IPS-18a (cell line): ENCODE measurements at regions not wholly inside any gene's neighbourhood (a gene's known extent, or its start where the extent isn't known, plus 50 kb on each side); places are given as distances from the start of the nearest gene placed in this dataset.
"Not testable (repeated sequence)": the region's sequence is repeated elsewhere in the genome, so short reads cannot be mapped to it uniquely, and the experiment has no call there.

Experiments used
- H3K27ac ChIP-seq: one replicate; pipeline ENCODE4 v1.5.1; 2013; ENCODE audit warnings: low read length
- H3K27me3 ChIP-seq: one replicate; pipeline ENCODE4 v1.6.1; 2013; ENCODE audit warnings: mild to moderate bottlenecking, low read length; ENCODE audit not compliant: control insufficient read depth, insufficient read depth
- H3K36me3 ChIP-seq: one replicate; pipeline ENCODE4 v1.6.1; 2013; ENCODE audit warnings: low read depth, low read length; ENCODE audit not compliant: control insufficient read depth
- H3K4me1 ChIP-seq: one replicate; pipeline ENCODE4 v1.6.1; 2013; ENCODE audit warnings: low read depth, low read length; ENCODE audit not compliant: control insufficient read depth
- H3K4me3 ChIP-seq: one replicate; pipeline ENCODE4 v1.5.1; 2013; ENCODE audit warnings: low read length
- H3K9ac ChIP-seq: one replicate; pipeline ENCODE4 v1.6.1; 2013; ENCODE audit warnings: mild to moderate bottlenecking, low read length, moderate library complexity
- H3K9me3 ChIP-seq: one replicate; pipeline ENCODE4 v1.6.1; 2013; ENCODE audit warnings: low read depth, low read length; ENCODE audit not compliant: control insufficient read depth

DNA sequence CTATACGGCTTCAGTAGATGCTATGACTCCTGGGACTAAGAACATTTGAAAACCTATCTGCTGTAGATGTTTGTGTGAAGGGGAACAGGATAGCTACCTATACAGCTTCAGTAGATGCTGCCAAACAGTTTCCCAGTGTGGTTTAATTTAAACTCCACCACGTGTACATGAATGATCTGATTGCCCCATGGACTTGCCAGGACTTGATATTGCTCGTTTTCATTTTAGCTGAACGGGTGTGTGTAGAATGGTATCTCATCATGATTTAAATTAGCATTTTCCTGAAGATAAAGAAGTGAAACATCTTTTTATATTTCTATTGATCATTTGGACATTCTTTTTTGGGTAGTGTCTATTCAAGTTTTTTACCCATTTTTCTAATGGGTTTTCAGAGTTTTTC lies 77.8 kb upstream of the PIP4K2A start:
- H3K4me3 ChIP-seq, result no peak overlapping the region
- no peaks in the 10 kb centered on the region for H3K9me3 ChIP-seq
- no peak overlapping the region for H3K27ac ChIP-seq
- no peak overlapping the region for H3K9ac ChIP-seq
- H3K4me1 ChIP-seq, result no peaks in the 10 kb centered on the region
- H3K27me3 ChIP-seq, result no peaks in the 10 kb centered on the region
- no peaks in the 10 kb centered on the region for H3K36me3 ChIP-seq

DNA sequence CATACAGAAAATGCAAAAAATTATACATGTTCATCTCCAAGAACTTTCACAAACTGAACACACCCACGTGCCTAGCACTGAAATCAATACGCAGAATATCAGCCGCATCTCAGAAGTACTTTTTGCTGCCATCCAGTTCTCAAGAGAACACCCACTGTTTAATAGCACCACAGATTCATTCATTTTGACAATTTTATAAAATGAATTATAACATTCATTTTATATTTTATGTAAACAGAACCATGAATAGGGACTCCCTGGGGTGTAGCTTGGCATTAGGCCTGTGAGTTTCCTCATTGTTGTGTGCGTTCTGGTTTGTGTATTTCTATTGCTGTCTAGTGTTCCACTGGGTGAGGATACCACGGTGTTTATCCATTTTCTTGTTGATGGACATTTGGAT lies 77.3 kb upstream of the PIP4K2A start:
- Histone ChIP-seq H3K27me3 (no peaks in the 10 kb centered on the region), H3K4me3 (no peak overlapping the region), H3K36me3 (no peaks in the 10 kb centered on the region), H3K9me3 (no peaks in the 10 kb centered on the region), H3K27ac (no peak overlapping the region), H3K4me1 (no peaks in the 10 kb centered on the region), H3K9ac (no peak overlapping the region)

DNA sequence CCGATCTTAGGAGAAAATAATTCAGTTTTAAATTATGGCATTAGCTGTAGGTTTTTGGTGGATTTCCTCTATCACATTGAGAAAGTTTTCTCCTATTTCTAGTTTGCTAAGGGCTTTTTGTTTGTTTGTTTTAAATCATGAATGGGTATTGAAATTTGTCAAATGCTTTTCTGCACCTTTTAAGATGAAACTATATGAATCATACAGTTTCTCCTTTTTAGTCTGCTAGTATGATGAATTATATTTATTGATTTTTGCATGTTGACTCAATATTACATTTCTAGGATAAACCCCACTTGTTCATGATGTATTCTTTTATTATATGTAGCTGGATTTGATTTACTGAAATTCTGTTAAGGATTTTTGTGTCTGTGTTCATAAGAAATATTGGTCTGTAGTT lies 70.3 kb upstream of the PIP4K2A start:
- Histone ChIP-seq H3K27ac (no peak overlapping the region), H3K4me1 (no peaks in the 10 kb centered on the region), H3K4me3 (no peak overlapping the region), H3K27me3 (no peaks in the 10 kb centered on the region), H3K36me3 (no peaks in the 10 kb centered on the region), H3K9ac (no peak overlapping the region), H3K9me3 (no peaks in the 10 kb centered on the region)

DNA sequence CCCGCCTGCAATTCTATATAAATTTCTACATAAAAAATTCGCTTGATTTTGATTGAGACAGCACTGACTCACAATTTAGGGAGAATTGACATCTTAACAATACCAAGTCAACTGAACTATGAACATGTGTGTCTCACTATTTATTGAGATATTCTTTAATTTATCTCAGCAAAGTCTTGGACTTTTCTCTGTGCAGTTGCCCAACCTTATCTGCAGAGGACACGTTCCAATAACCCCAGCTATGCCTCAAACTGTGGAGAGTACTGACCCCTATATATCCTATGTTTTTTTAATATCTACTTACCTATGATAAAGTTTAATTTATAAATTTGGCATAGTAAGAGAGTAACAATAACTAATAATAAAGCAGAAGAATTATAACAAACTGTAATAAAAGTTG lies 69.4 kb upstream of the PIP4K2A start:
- H3K9me3 ChIP-seq, result no peaks in the 10 kb centered on the region
- no peak overlapping the region for H3K27ac ChIP-seq
- H3K9ac ChIP-seq, result no peak overlapping the region
- H3K4me3 ChIP-seq, result no peak overlapping the region
- H3K36me3 ChIP-seq, result no peaks in the 10 kb centered on the region
- H3K27me3 ChIP-seq, result no peaks in the 10 kb centered on the region
- no peaks in the 10 kb centered on the region for H3K4me1 ChIP-seq

DNA sequence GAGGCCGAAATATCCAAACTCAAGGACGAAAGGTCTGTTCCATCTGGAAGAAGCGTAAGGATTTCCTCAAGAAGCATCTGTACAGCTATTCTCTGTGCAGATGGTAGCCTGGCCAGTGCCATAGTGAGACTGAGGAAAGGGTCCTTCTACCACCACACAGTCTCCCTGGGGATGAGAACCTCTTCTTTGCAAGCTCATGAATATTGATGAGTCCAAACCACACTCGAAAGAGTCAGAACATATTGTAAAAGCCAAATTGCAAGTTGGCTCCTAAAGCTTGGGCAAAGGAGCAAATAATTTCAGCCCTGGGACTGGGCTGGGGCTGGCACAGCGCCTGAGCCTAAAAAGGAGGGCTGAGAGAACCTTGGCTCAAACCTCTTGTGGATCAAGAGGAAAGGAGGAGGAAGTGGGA lies 66.1 kb upstream of the PIP4K2A start:
- Histone ChIP-seq H3K9ac (no peak overlapping the region), H3K4me3 (no peak overlapping the region), H3K27ac (no peak overlapping the region), H3K36me3 (no peaks in the 10 kb centered on the region), H3K27me3 (no peaks in the 10 kb centered on the region), H3K9me3 (no peaks in the 10 kb centered on the region), H3K4me1 (no peaks in the 10 kb centered on the region)

DNA sequence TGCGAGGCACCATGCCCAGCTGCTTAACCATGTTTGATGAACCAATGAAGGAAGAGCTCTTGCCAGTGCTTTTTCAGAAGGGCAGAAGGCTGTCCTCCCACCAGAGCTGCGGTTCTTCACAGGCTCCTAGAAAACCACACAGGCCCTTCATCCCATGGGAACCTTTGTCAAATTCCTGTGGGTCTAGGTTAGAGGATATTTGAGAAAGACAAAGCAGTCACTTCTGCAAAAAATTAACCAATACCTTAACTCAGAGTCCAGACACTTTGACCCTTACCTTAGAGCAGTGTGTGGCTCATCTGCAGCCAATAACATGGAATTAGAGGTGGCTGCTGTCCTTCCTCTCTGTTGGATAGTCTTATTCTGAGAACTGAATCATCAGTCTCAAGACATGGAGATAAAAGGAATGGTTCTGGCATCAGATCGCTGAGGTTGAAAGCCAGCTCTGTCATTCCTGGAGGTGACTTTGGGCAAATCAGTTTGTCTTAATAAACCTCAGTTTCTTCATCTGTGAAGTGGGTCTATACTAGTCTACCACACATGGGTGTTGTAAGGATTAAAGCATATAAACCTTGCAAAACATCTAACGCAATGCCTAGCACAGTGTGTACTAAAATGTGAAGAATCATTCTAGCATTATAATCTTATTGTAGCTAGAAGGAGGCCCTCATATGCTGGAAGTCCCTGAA lies 65.1 kb upstream of the PIP4K2A start:
- no peaks in the 10 kb centered on the region for H3K36me3 ChIP-seq
- H3K27me3 ChIP-seq, result no peaks in the 10 kb centered on the region
- H3K4me3 ChIP-seq, result no peak overlapping the region
- H3K9ac ChIP-seq, result no peak overlapping the region
- H3K27ac ChIP-seq, result no peak overlapping the region
- no peaks in the 10 kb centered on the region for H3K4me1 ChIP-seq
- no peaks in the 10 kb centered on the region for H3K9me3 ChIP-seq

DNA sequence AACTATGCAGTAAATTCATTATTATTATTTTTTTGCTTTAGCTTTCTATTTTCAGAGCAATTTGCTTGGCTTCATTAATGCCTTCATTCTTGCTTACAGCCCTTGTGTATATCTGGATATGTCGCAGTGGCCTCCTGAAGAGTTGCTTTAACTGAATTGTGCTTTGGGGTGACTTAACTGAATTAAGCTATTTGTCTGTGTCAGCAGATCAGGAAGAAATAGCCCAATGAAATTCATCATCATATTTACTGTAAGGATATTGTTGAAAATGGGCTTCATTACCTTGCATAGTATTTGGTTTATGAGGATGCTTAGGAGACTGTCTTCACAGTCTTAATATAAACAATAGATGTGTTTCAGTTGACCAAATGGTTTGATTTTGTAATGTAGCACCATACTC lies 59.7 kb upstream of the PIP4K2A start:
- no peak overlapping the region for H3K9ac ChIP-seq
- H3K4me1 ChIP-seq, result no peaks in the 10 kb centered on the region
- H3K27ac ChIP-seq, result no peak overlapping the region
- H3K4me3 ChIP-seq, result no peak overlapping the region
- no peaks in the 10 kb centered on the region for H3K9me3 ChIP-seq
- H3K27me3 ChIP-seq, result no peaks in the 10 kb centered on the region
- no peaks in the 10 kb centered on the region for H3K36me3 ChIP-seq

DNA sequence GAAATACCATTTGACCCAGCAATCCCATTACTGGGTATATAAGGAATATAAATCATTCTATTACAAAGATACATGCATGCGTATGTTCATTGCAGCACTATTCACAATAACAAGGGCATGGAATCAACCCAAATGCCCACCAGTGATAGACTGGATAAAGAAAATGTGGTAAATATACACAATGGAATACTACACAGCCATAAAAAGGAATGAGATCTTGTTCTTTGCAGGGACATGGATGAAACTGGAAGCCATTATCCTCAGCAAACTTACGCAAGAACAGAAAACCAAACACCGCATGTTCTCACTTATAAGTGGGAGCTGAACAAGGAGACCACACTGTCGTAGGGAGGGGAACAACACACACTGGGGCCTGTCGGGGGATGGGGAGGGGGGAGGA lies 57.3 kb upstream of the PIP4K2A start:
- H3K27me3 ChIP-seq, H3K36me3 ChIP-seq: not testable (repeated sequence)

DNA sequence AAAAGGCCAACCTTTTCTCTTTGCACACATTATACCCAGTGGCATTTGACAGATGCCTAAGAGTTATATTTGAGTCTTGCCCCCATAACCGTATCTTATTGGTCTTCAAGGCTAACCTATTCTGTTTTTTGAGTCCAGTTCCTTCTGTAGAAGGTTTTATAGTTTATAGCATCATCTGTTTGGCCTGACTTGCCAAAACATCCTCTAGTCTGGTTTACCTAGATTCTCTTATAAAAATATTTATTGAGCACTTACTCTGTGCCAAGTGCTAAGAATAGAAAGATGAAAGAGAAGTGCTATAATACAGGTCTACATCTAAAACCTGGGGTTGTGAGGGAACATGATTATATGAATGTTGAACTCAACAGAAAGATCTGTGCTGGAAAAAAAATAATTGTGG lies 55.9 kb upstream of the PIP4K2A start:
- Histone ChIP-seq H3K27ac (no peak overlapping the region), H3K4me1 (no peaks in the 10 kb centered on the region), H3K9me3 (no peaks in the 10 kb centered on the region), H3K27me3 (no peaks in the 10 kb centered on the region), H3K36me3 (no peaks in the 10 kb centered on the region), H3K9ac (no peak overlapping the region), H3K4me3 (no peak overlapping the region)

More for the DNA sequence above, 57.3 kb upstream of the PIP4K2A start:
- H3K4me1 ChIP-seq, H3K9me3 ChIP-seq, H3K4me3 ChIP-seq, H3K9ac ChIP-seq, H3K27ac ChIP-seq: not testable (repeated sequence)

DNA sequence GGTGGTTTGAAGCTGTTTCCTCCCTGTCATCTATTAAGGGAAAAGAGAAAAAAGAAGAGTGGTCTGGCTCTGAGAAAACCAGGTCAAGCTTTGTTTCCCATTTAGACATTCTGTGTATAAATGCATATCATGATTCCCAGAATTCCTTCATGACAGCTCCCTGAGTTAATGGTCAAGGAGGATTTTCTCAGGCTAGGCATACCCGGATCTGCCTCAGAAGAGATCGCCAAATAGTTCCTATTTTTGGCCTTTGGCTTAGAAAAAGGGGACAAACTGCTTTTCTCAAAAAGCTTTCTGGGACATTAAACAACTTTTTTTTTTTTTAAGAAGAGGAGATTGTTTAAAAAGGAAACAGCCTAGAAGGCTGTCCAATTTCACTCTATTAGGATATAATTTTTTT lies 53.5 kb upstream of the PIP4K2A start:
- no peaks in the 10 kb centered on the region for H3K4me1 ChIP-seq
- H3K36me3 ChIP-seq, result no peaks in the 10 kb centered on the region
- no peaks in the 10 kb centered on the region for H3K9me3 ChIP-seq
- H3K9ac ChIP-seq, result no peak overlapping the region
- H3K27me3 ChIP-seq, result no peaks in the 10 kb centered on the region
- H3K4me3 ChIP-seq, result no peak overlapping the region
- no peak overlapping the region for H3K27ac ChIP-seq

DNA sequence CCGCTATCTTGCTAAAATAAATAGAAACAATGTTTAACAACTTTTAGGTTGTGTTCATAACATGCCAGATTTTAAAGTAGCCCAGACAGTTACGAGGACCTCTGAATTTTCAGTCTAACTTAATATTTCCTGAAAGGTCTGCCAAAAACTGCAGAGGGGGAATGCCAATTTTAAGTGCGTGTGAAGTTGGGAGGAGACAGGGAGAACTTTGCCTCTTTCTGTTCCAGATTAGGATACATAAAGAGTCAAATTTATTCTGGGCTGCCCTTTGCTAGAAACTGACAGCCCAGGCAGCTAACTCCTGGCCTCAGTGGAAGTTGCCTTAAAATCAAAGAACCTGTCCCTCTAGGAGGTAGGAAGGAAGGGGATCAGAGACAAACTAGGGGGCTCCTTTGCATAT lies 52.3 kb upstream of the PIP4K2A start:
- Histone ChIP-seq H3K27ac (no peak overlapping the region), H3K27me3 (no peaks in the 10 kb centered on the region), H3K9me3 (no peaks in the 10 kb centered on the region), H3K4me3 (no peak overlapping the region), H3K4me1 (no peaks in the 10 kb centered on the region), H3K9ac (no peak overlapping the region), H3K36me3 (no peaks in the 10 kb centered on the region)

DNA sequence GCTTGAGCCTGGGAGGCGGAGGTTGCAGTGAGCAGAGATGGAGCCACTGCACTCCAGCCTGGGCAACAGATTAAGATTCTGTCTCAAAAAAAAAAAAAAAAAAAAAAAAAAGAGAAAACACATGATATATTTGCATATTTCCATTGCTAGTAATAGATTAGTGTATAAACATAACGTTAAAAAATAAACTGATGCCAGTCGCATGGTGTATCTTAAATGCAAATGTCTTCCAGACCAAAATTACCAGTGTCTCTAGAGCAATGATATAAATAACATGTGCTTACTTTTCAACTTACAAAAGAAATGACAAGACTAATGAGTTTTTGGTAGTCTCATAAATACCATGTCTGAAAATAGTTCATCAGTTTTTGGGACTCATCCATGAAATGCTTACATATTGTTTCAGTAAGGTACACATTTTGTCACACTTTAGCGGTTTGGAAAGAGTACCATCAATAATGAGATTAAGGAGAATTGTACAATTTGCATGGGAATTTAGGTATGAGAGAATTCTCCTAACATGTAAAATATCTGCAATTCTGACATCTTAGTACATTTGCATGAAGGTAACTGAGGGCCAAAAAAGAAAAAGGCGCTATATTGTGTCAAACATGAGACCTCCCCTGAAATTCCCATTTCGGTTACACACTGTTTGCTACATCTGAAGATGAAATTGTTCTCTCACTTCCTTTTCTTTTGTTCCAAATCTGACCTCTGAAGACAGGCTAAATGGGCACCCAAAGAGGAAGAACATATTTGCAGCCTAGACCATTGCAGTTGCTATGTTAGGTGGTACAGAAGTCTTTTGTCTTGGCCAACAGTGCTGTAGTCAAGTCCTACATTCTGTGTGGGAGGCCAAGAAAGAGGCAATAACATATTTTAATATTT lies 51.5 kb upstream of the PIP4K2A start:
- no peaks in the 10 kb centered on the region for H3K36me3 ChIP-seq
- H3K27ac ChIP-seq, result no peak overlapping the region
- H3K9me3 ChIP-seq, result no peaks in the 10 kb centered on the region
- no peak overlapping the region for H3K4me3 ChIP-seq
- H3K27me3 ChIP-seq, result no peaks in the 10 kb centered on the region
- no peaks in the 10 kb centered on the region for H3K4me1 ChIP-seq
- H3K9ac ChIP-seq, result no peak overlapping the region
